Spleen (tissue), 11 donors: ENCODE measurements at regions not wholly inside any gene's neighbourhood (a gene's known extent, or its start where the extent isn't known, plus 50 kb on each side); places are given as distances from the start of the nearest gene placed in this dataset.

Source experiments
- DNase-seq: peaks from one replicate; pipeline ENCODE4 v3.0.0-alpha.2; 2020
- H3K27ac ChIP-seq, 8 donors: fragments of 200-600 bp; sonication (generic) in 7 of 8; 1 replicate in 4 of 8; 2 replicates in 4 of 8; pipeline versions ENCODE4 v1.5.0 to v1.8.0; 2016 to 2021; ENCODE audit warnings: inconsistent platforms in 4 of 8, mild to moderate bottlenecking in 4 of 8, moderate library complexity in 1 of 8
- H3K27me3 ChIP-seq, 7 donors: fragments of 200-600 bp; sonication (generic) in 6 of 7; replicated peaks in 1 of 7; 1 replicate in 4 of 7; 2 replicates in 3 of 7; pipeline versions ENCODE4 v1.5.0 to v1.8.0; 2016 to 2021; ENCODE audit warnings: inconsistent platforms in 3 of 7, mild to moderate bottlenecking in 1 of 7
- H3K36me3 ChIP-seq, 6 donors: fragments of 200-600 bp; sonication (generic) in 5 of 6; 1 replicate in 4 of 6; 2 replicates in 2 of 6; pipeline versions ENCODE4 v1.5.0 to v1.8.0; 2016 to 2021; ENCODE audit warnings: inconsistent platforms in 2 of 6
- H3K4me1 ChIP-seq, 6 donors: fragments of 200-600 bp; sonication (generic) in 5 of 6; 1 replicate in 3 of 6; 2 replicates in 3 of 6; pipeline versions ENCODE4 v1.5.0 to v1.8.0; 2016 to 2021; ENCODE audit warnings: inconsistent platforms in 3 of 6
- H3K4me3 ChIP-seq, 8 donors: fragments of 200-600 bp; sonication (generic) in 7 of 8; 1 replicate in 4 of 8; 2 replicates in 4 of 8; pipeline versions ENCODE4 v1.5.0 to v1.8.0; 2016 to 2021; ENCODE audit warnings: inconsistent platforms in 4 of 8, mild to moderate bottlenecking in 4 of 8, moderate library complexity in 2 of 8
- H3K9me3 ChIP-seq, 8 donors: fragments of 200-600 bp; sonication (generic) in 7 of 8; 1 replicate in 4 of 8; 2 replicates in 4 of 8; pipeline versions ENCODE4 v1.5.0 to v1.8.0; 2016 to 2021; ENCODE audit warnings: inconsistent platforms in 4 of 8
- CTCF ChIP-seq, 11 experiments: fragments of 200-600 bp in 7 of 11; fragments of 450-650 bp in 4 of 11; sonication (generic) in 4 of 11; IDR thresholded peaks in 8 of 11; conservative IDR thresholded peaks in 3 of 11; 1 replicate in 7 of 11; 2 replicates in 4 of 11; pipeline versions ENCODE4 v1.4.0 to v1.8.0; 2016 to 2021; ENCODE audit warnings: antibody characterized with exemption in 11 of 11, inconsistent platforms in 4 of 11, mild to moderate bottlenecking in 1 of 11
- POLR2A ChIP-seq, 3 donors: fragments of 450-650 bp; IDR thresholded peaks; one replicate each; pipeline ENCODE4 v1.5.1; 2017; ENCODE audit warnings: antibody characterized with exemption in 3 of 3, mild to moderate bottlenecking in 1 of 3
- POLR2AphosphoS5 ChIP-seq, 3 donors: sonication (generic); formaldehyde crosslinking; IDR thresholded peaks; one replicate each; pipeline ENCODE4 v1.5.1; 2017; ENCODE audit warnings: antibody characterized with exemption in 3 of 3
- WGBS, 5 donors: extraction: QIAGEN DNeasy Blood & Tissue Kit in 3 of 5; methylation state at CpG; one replicate each; pipeline versions ENCODE4 v1.1.5 to v1.1.7; 2013 to 2018; 5-methylcytosine and 5-hydroxymethylcytosine counted together
- intact Hi-C: fragments of 100-400 bp; cut with DNase I; formaldehyde crosslinking; loops from one replicate; pipeline ENCODE4 v1.15.0; 2023; ENCODE audit warnings: low total_unique reads
- donor health status: healthy with polysubstance abuse.
- donor health status: DM: no; HTN: no; CAD: no; lungs with moderate emphysema.
- donor health status: DM: no; HTN: no; CAD: no.
- donor health status: Bipolar disorder and iron deficiency.
- donor health status: healthy.
- donor health status: DM: no; HTN: no; CAD: no.
- donor health status: DM: yes; HTN: yes; CAD: no.

- no peaks in the 10 kb centered on the region for H3K9me3 ChIP-seq
- H3K4me3 ChIP-seq: no peak overlapping the region
- no peaks in the 10 kb centered on the region for H3K27me3 ChIP-seq
- intact Hi-C loops: no loop called here
- DNase-seq: no peak
- H3K36me3 ChIP-seq: no peaks in the 10 kb centered on the region
- H3K27ac ChIP-seq: no peak overlapping the region
- no peaks in the 10 kb centered on the region for H3K4me1 ChIP-seq
- no peak for TF ChIP-seq POLR2AphosphoS5 (IDR thresholded peaks at IDR 0.05)
- TF ChIP-seq POLR2A (IDR thresholded peaks at IDR 0.05): no peak
- no peak for TF ChIP-seq CTCF (IDR thresholded peaks at IDR 0.05 in 8 of 11, conservative IDR thresholded peaks at IDR 0.05 in 3 of 11)
- WGBS, 5 donors: 90 to 100% (median 95%) methylated on average over 1 of the region's 1 CpG
Observed at GRCh38 chr1:199792874-199793273, 234.6 kb upstream of the NR5A2 start.

GRCh38 chr1:199794105-199794863 is 233.2 kb upstream of the NR5A2 start:
- H3K9me3 ChIP-seq: no peaks in the 10 kb centered on the region
- H3K27ac ChIP-seq: no peak overlapping the region
- H3K4me1 ChIP-seq: no peaks in the 10 kb centered on the region
- TF ChIP-seq CTCF (IDR thresholded peaks at IDR 0.05 in 8 of 11, conservative IDR thresholded peaks at IDR 0.05 in 3 of 11) (no peak), POLR2A (IDR thresholded peaks at IDR 0.05) (no peak), POLR2AphosphoS5 (IDR thresholded peaks at IDR 0.05) (no peak)
- H3K27me3 ChIP-seq: no peaks in the 10 kb centered on the region
- intact Hi-C loops: no loop called here
- WGBS, 5 donors: 84 to 90% (median 89%) methylated on average over 9 of the region's 9 CpGs
- no peak for DNase-seq
- no peaks in the 10 kb centered on the region for H3K36me3 ChIP-seq
- H3K4me3 ChIP-seq: no peak overlapping the region

GRCh38 chr1:199799116-199799515 is 228.4 kb upstream of the NR5A2 start:
- Histone ChIP-seq H3K4me1 (no peaks in the 10 kb centered on the region), H3K4me3 (no peak overlapping the region), H3K9me3 (no peaks in the 10 kb centered on the region), H3K36me3 (no peaks in the 10 kb centered on the region), H3K27ac (no peak overlapping the region), H3K27me3 (no peaks in the 10 kb centered on the region)
- DNase-seq: no peak
- WGBS, 5 donors: 89 to 96% (median 93%) methylated on average over 8 of the region's 8 CpGs
- intact Hi-C loops: no loop called here
- no peak for TF ChIP-seq CTCF (IDR thresholded peaks at IDR 0.05 in 8 of 11, conservative IDR thresholded peaks at IDR 0.05 in 3 of 11)
- TF ChIP-seq POLR2AphosphoS5 (IDR thresholded peaks at IDR 0.05): no peak
- no peak for TF ChIP-seq POLR2A (IDR thresholded peaks at IDR 0.05)

- H3K4me3 ChIP-seq: no peak overlapping the region
- no peak overlapping the region for H3K27ac ChIP-seq
- H3K9me3 ChIP-seq: no peaks in the 10 kb centered on the region
- TF ChIP-seq CTCF (IDR thresholded peaks at IDR 0.05 in 8 of 11, conservative IDR thresholded peaks at IDR 0.05 in 3 of 11) (no peak), POLR2AphosphoS5 (IDR thresholded peaks at IDR 0.05) (no peak), POLR2A (IDR thresholded peaks at IDR 0.05) (no peak)
- intact Hi-C loops: no loop called here
- no peak for DNase-seq
- H3K36me3 ChIP-seq: no peaks in the 10 kb centered on the region
- no peaks in the 10 kb centered on the region for H3K4me1 ChIP-seq
- H3K27me3 ChIP-seq: no peaks in the 10 kb centered on the region
- WGBS, 5 donors: 65 to 84% (median 80%) methylated on average over 4 of the region's 4 CpGs
Observed at GRCh38 chr1:199804526-199804925, 223.0 kb upstream of the NR5A2 start.
